NOMO-1 treated with DMSO at 0.1 percent for 48 hours (cell line): ENCODE measurements at regions not wholly inside any gene's neighbourhood (a gene's known extent, or its start where the extent isn't known, plus 50 kb on each side); places are given as distances from the start of the nearest gene placed in this dataset.

Experiments
- DNase-seq: peaks from one replicate; lab custom pipeline; 2025; ENCODE audit not compliant: unreplicated experiment; lab: John Stamatoyannopoulos, UW

- no peak for DNase-seq
Measured at GRCh38 chr12:29086325-29087271, 62.5 kb upstream of the FAR2 start.

DNA sequence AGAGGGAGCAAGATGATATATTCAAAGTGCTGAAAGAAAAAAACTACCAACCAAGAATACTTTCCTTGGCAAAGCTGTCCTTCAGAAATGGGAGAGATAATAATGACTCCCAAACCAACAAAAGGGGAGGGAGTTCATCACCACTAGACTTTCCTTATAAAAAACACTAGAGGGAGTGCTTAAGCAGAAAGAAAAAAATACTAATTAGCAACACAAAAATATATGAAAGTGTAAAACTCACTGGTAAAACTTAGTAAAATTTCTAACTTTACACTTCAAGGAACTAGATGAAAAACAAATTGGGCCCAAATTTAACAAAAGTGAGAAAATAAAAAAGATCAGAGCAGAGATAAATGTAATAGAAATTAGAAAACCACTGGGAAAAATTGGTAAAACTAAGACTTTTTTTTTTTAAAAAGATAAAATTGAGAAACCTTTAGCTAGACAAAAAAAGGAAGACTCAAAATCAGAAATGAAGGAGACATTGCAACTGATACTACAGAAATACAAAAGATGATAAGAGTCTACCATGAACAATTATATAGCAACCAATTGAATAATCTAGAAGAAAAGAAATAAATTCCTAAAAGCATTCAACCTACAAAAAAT, 60.4 kb upstream of the FAR2 start:
- DNase-seq: peak; percentile 56
